ENCODE measurements at regions not wholly inside any gene's neighbourhood (a gene's known extent, or its start where the extent isn't known, plus 50 kb on each side); places are given as distances from the start of the nearest gene placed in this dataset.

DNA sequence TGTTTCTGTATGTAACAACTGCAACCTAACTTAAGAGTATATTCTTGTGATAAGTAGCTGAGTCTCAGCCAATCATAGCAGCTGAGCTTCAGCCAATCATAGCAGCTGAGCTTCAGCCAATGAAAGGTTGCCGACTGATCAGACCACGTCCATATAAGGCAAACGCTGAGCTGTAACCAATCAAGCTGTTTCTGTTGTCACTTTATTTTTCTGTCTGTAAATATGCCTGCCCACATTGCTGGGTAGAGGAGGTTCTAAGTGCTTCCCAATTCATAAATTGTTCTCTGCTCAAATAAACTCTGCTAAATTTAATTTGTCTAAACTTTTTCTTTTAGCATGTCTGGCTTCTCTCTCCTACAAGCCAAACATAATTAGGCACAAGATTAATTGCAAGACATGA lies 231.5 kb upstream of the TCF4 start:
- no peak for ATAC-seq

DNA sequence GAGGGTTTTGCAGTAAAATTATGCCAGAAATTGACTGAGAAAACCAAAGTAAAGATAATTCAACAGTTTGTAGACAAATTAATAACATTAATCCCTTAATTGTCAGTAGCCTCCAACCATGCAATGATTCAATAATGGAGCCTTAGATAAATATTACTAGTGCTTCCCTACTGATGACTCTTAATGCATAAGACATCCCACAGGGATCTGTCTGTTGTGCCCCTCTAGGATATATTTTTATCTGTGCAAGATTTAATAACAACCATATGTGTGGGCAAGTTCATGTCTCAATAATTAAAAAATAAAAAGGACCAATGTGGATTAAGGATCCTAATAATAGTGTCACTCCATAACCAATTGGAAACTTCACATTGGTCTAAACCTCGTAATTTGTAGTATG lies 230.3 kb upstream of the TCF4 start:
- Histone ChIP-seq H3K4me3 (no peak overlapping the region), H3K27me3 (no peaks in the 10 kb centered on the region), H3K27ac (no peak overlapping the region), H3K36me3 (no peaks in the 10 kb centered on the region), H3K9me3 (no peaks in the 10 kb centered on the region), H3K4me1 (no peaks in the 10 kb centered on the region)
- ATAC-seq (no peak), DNase-seq (no peak)
- TF ChIP-seq, protein P1, sequence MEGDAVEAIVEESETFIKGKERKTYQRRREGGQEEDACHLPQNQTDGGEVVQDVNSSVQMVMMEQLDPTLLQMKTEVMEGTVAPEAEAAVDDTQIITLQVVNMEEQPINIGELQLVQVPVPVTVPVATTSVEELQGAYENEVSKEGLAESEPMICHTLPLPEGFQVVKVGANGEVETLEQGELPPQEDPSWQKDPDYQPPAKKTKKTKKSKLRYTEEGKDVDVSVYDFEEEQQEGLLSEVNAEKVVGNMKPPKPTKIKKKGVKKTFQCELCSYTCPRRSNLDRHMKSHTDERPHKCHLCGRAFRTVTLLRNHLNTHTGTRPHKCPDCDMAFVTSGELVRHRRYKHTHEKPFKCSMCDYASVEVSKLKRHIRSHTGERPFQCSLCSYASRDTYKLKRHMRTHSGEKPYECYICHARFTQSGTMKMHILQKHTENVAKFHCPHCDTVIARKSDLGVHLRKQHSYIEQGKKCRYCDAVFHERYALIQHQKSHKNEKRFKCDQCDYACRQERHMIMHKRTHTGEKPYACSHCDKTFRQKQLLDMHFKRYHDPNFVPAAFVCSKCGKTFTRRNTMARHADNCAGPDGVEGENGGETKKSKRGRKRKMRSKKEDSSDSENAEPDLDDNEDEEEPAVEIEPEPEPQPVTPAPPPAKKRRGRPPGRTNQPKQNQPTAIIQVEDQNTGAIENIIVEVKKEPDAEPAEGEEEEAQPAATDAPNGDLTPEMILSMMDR (IDR thresholded peaks at IDR 0.05): no peak
- intact Hi-C loops (cut with DNase I): no loop called here

More for the DNA sequence above, 231.5 kb upstream of the TCF4 start:
- intact Hi-C loops (cut with DNase I): no loop called here
- no peaks in the 10 kb centered on the region for H3K4me1 ChIP-seq
- H3K27ac ChIP-seq: no peak overlapping the region
- no peaks in the 10 kb centered on the region for H3K27me3 ChIP-seq
- H3K36me3 ChIP-seq: no peaks in the 10 kb centered on the region
- TF ChIP-seq, protein P1 (IDR thresholded peaks at IDR 0.05): no peak
- no peaks in the 10 kb centered on the region for H3K9me3 ChIP-seq
- no peak overlapping the region for H3K4me3 ChIP-seq
- no peak for DNase-seq

DNA sequence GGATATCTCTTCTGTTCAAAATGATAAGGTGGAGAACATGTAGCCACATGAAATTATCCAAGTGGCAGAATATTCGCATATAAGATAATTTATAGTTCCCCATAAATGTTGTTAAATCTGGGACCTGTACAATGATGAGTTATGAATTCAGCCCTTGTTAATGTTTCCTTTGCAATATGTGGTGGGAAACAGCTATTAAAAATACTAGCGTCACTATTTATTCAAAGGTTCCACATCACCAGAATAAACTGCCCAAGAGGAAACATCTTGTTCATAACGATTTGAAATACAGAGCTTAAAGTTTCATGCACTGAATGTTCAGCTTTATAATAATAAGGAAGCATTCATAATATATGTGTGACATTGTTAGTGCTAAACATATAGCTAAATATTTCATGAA lies 223.9 kb upstream of the TCF4 start:
- Histone ChIP-seq H3K9me3 (no peaks in the 10 kb centered on the region), H3K27me3 (no peaks in the 10 kb centered on the region), H3K27ac (no peak overlapping the region), H3K4me3 (no peak overlapping the region), H3K4me1 (no peaks in the 10 kb centered on the region), H3K36me3 (no peaks in the 10 kb centered on the region)
- intact Hi-C loops (cut with DNase I): no loop called here
- TF ChIP-seq, protein P1 (IDR thresholded peaks at IDR 0.05): no peak
- no peak for DNase-seq
- no peak for ATAC-seq

DNA sequence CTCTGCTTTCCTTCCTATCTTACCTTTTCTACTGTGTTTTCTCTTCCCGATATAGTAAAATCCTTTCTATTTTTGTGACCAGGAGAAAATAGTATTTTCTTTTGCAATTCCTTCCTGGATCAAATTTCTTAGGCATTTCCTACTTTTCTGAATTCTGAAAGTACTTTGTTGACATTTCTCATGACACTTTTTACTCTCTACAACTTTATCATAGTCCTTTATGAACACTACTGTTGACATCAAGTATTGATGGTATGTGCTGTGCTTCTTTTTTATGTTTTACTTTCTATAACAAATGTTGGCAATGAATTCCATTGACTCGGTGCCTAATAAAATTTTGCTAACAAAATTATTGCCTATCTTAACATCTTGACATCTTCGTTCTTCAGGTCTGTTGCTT lies 217.7 kb upstream of the TCF4 start:
- Histone ChIP-seq H3K36me3 (no peaks in the 10 kb centered on the region), H3K27ac (no peak overlapping the region), H3K27me3 (no peaks in the 10 kb centered on the region), H3K4me3 (no peak overlapping the region), H3K4me1 (no peaks in the 10 kb centered on the region), H3K9me3 (no peaks in the 10 kb centered on the region)
- DNase-seq: no peak
- TF ChIP-seq, protein P1 (IDR thresholded peaks at IDR 0.05): no peak
- no peak for ATAC-seq
- intact Hi-C loops (cut with DNase I): no loop called here

DNA sequence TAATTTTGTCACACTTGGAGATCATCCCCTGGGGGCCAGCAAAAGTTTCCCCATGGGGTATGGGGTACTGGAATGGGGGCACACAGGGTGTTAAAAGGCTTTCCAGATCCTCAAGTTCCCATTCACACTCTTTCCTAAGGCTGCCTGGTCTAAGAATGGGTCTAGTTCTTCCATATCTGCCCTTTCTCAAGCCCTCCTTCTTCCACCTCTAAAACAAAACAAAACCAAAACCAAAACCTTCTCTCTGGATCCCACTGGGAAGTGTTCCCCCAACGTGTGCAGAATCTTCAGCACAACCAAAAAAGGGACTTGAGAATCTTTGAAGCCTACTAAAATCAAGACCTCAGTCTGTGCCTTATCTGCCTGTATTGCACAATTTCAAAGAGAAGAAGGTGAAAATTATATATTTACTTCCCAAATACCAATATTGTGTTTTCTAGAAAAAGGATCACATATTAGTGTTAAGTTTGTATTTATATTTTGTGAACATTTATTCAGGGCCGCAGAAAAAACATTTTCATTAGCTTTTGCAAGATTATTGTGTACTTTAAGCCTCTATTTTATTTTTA lies 207.2 kb upstream of the TCF4 start:
- no peak overlapping the region for H3K4me3 ChIP-seq
- ATAC-seq: no peak

More for the DNA sequence above, 207.2 kb upstream of the TCF4 start:
- Histone ChIP-seq H3K36me3 (no peaks in the 10 kb centered on the region), H3K27me3 (no peaks in the 10 kb centered on the region), H3K27ac (peak overlapping the region; percentile 27 to 28), H3K4me1 (no peaks in the 10 kb centered on the region), H3K9me3 (no peaks in the 10 kb centered on the region)
- no peak for DNase-seq
- intact Hi-C loops (cut with DNase I): no loop called here
- TF ChIP-seq, protein P1 (IDR thresholded peaks at IDR 0.05): no peak
